Progenitor cell of endocrine pancreas (in vitro differentiated cells): ENCODE measurements at regions not wholly inside any gene's neighbourhood (a gene's known extent, or its start where the extent isn't known, plus 50 kb on each side); places are given as distances from the start of the nearest gene placed in this dataset.
"Not testable (repeated sequence)": the region's sequence is repeated elsewhere in the genome, so short reads cannot be mapped to it uniquely, and the experiment has no call there.

Source experiments
- DNase-seq: peaks from one replicate; pipeline ENCODE4 v3.0.0; 2021; ENCODE audit warnings: low spot score; ENCODE audit not compliant: unreplicated experiment
- H3K27ac Mint-ChIP-seq: 2 replicates; pipeline ENCODE4 v1.8.0; 2021; ENCODE audit warnings: mild to moderate bottlenecking, moderate library complexity, mixed read lengths
- H3K27me3 Mint-ChIP-seq: 2 replicates; pipeline ENCODE4 v1.8.0; 2021; ENCODE audit warnings: mixed read lengths
- H3K36me3 Mint-ChIP-seq: 2 replicates; pipeline ENCODE4 v1.8.0; 2022; ENCODE audit warnings: mixed read lengths; ENCODE audit not compliant: insufficient read depth
- H3K4me1 Mint-ChIP-seq: 2 replicates; pipeline ENCODE4 v1.8.0; 2021; ENCODE audit warnings: low read depth, mixed read lengths
- H3K4me3 Mint-ChIP-seq: 2 replicates; pipeline ENCODE4 v1.8.0; 2021; ENCODE audit warnings: low read depth, mild to moderate bottlenecking, moderate library complexity, mixed read lengths
- H3K9me3 Mint-ChIP-seq: 2 replicates; pipeline ENCODE4 v1.8.0; 2021; ENCODE audit warnings: low read depth, mixed read lengths
- TF ChIP-seq, protein P1 (sequence below): fragments of 200-600 bp; sonication (generic); IDR thresholded peaks from one replicate; pipeline ENCODE4 v1.5.0; 2021; ENCODE audit warnings: antibody characterized with exemption, mild to moderate bottlenecking; ENCODE audit not compliant: unreplicated experiment

GRCh38 chr9:73434826-73435225 is 283.2 kb downstream of the ANXA1 start:
- Mint-ChIP-seq H3K9me3 (no peaks in the 10 kb centered on the region), H3K4me1 (no peaks in the 10 kb centered on the region), H3K27ac (no peak overlapping the region), H3K4me3 (no peak overlapping the region), H3K36me3 (no peaks in the 10 kb centered on the region), H3K27me3 (no peaks in the 10 kb centered on the region)
- TF ChIP-seq, protein P1, sequence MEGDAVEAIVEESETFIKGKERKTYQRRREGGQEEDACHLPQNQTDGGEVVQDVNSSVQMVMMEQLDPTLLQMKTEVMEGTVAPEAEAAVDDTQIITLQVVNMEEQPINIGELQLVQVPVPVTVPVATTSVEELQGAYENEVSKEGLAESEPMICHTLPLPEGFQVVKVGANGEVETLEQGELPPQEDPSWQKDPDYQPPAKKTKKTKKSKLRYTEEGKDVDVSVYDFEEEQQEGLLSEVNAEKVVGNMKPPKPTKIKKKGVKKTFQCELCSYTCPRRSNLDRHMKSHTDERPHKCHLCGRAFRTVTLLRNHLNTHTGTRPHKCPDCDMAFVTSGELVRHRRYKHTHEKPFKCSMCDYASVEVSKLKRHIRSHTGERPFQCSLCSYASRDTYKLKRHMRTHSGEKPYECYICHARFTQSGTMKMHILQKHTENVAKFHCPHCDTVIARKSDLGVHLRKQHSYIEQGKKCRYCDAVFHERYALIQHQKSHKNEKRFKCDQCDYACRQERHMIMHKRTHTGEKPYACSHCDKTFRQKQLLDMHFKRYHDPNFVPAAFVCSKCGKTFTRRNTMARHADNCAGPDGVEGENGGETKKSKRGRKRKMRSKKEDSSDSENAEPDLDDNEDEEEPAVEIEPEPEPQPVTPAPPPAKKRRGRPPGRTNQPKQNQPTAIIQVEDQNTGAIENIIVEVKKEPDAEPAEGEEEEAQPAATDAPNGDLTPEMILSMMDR = no peak
- DNase-seq = no peak

DNA sequence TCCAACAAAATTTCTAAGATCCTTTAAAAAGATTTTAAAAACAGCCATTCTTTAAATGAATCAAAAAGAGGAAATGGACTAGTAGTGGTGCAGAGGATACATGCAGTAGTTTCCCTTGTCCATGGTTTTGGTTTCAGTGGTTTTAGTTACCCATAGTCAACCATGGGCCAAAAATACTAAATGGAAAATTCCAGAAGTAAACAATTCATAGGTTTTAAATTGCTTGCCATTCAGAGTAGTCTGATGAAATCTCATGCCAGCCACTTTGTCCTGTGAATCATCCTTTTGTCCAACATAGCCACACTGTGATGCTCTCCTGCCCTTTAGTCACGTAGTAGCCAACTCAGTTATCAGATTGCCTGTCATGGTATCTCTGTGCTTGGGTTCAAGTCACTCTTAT is 286.1 kb downstream of the ANXA1 start:
- no peak for DNase-seq
- TF ChIP-seq, protein P1 = no peak
- Mint-ChIP-seq H3K4me3 (no peak overlapping the region), H3K27me3 (no peaks in the 10 kb centered on the region), H3K36me3 (no peaks in the 10 kb centered on the region), H3K9me3 (no peaks in the 10 kb centered on the region), H3K4me1 (no peaks in the 10 kb centered on the region), H3K27ac (no peak overlapping the region)

DNA sequence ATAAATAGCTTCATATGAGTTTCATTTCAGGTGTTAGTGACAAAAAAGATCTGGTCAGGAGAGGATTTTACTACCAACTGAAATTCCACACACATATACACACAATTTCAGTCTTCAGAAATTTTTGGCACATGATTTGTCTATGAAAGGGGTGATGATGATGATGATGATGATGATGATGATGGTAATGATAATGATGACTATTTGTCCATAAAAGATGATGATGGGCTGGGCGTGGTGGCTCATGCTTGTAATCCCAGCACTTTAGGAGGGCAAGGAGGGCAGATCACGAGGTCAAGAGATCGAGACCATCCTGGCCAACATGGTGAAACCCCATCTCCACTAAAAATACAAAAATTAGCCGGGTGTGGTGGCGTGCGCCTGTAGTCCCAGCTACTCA is 288.2 kb downstream of the ANXA1 start:
- H3K4me1 Mint-ChIP-seq, H3K27me3 Mint-ChIP-seq, H3K27ac Mint-ChIP-seq, DNase-seq, H3K9me3 Mint-ChIP-seq, H3K4me3 Mint-ChIP-seq, H3K36me3 Mint-ChIP-seq: not testable (repeated sequence)

DNA sequence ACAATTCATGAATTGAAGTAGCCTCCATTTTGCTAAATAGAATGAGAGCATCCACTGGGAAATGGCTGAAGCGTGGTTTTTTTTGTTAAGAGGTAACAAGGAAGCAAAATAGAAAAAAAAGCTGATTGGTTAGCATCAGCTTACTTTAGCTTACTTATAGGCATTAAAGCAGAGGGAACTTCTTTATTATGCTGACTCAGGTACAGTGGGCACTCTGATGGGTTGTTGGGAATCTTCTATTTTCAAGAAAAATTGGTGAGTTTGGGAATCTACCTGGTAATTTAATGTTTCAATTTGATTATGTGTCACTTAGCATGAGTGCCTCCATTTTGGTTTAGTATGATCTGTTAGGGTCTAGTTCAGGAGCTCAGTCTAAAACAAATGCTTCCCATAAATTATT is 289.6 kb downstream of the ANXA1 start:
- Mint-ChIP-seq H3K4me3 (no peak overlapping the region), H3K27me3 (no peaks in the 10 kb centered on the region), H3K9me3 (no peaks in the 10 kb centered on the region), H3K36me3 (no peaks in the 10 kb centered on the region), H3K27ac (no peak overlapping the region), H3K4me1 (peaks cover 4% of the 10 kb centered on the region)
- no peak for DNase-seq
- TF ChIP-seq, protein P1 = no peak

- no peaks in the 10 kb centered on the region for H3K9me3 Mint-ChIP-seq
- H3K36me3 Mint-ChIP-seq = no peaks in the 10 kb centered on the region
- H3K4me3 Mint-ChIP-seq = no peak overlapping the region
- no peaks in the 10 kb centered on the region for H3K27me3 Mint-ChIP-seq
- H3K4me1 Mint-ChIP-seq = peaks cover 4% of the 10 kb centered on the region
- no peak overlapping the region for H3K27ac Mint-ChIP-seq
- no peak for DNase-seq
- TF ChIP-seq, protein P1 = no peak
These were observed 290.5 kb downstream of the ANXA1 start for GRCh38 chr9:73441890-73442818.

DNA sequence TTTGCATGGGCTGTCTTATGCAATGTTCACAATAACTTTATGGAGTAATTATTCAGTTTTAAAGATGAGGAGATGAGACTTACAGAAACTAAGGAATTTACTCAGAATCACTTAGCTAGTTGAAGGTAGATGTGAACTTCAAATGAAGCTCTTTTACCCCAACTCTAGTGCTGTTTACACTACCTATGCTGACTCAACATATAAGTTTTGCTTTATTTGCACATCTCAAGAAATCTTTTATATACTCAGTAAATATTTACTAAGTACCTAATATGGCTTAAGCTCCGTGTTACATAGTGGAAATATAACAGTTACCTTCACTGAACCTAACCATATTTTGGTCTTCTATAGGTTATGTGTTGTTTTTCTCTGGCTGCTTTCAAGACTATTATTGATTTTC is 293.2 kb downstream of the ANXA1 start:
- H3K4me1 Mint-ChIP-seq = peaks cover 4% of the 10 kb centered on the region
- no peak for DNase-seq
- H3K4me3 Mint-ChIP-seq = no peak overlapping the region

DNA sequence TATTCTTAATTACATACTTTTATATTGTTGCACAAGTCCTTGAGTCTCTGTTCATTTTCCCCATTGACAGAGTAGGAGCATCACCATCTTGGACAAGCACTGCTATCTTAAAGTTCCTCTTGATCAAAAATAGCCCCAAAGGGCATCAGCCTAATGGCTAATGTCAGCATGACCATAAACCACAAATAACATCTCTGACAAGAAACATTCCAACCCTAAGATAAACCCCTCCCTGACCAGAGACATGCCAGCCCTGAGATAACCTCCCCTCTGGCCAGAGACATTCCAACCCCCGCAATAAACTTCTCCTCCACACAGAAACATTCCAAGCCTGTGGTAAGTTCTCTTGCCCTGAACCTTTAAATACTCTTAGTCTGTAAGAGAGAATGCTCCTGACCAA is 293.7 kb downstream of the ANXA1 start:
- H3K4me3 Mint-ChIP-seq, DNase-seq, H3K4me1 Mint-ChIP-seq, H3K9me3 Mint-ChIP-seq, H3K27ac Mint-ChIP-seq, H3K27me3 Mint-ChIP-seq, H3K36me3 Mint-ChIP-seq: not testable (repeated sequence)

More for the DNA sequence above, 293.2 kb downstream of the ANXA1 start:
- Mint-ChIP-seq H3K27ac (no peak overlapping the region), H3K27me3 (no peaks in the 10 kb centered on the region), H3K9me3 (no peaks in the 10 kb centered on the region), H3K36me3 (no peaks in the 10 kb centered on the region)
- TF ChIP-seq, protein P1 = no peak
